Ectodermal cell (in vitro differentiated cells): ENCODE measurements at regions not wholly inside any gene's neighbourhood (a gene's known extent, or its start where the extent isn't known, plus 50 kb on each side); places are given as distances from the start of the nearest gene placed in this dataset.

Experiments
- H3K27ac ChIP-seq: 2 replicates; pipeline ENCODE4 v1.7.0; 2013; ENCODE audit warnings: mild to moderate bottlenecking, low read depth, low read length; ENCODE audit not compliant: insufficient read depth, poor library complexity, severe bottlenecking
- H3K27me3 ChIP-seq: 2 replicates; pipeline ENCODE4 v1.7.0; 2013; ENCODE audit warnings: mild to moderate bottlenecking, low read length; ENCODE audit not compliant: insufficient read depth, control insufficient read depth, poor library complexity, severe bottlenecking
- H3K36me3 ChIP-seq: one replicate; pipeline ENCODE4 v1.7.0; 2013; ENCODE audit warnings: low read length; ENCODE audit not compliant: control insufficient read depth, insufficient read depth
- H3K4me1 ChIP-seq: one replicate; pipeline ENCODE4 v1.7.0; 2013; ENCODE audit warnings: low read length; ENCODE audit not compliant: control insufficient read depth, insufficient read depth
- H3K4me3 ChIP-seq: 2 replicates; pipeline ENCODE4 v1.7.0; 2013; ENCODE audit warnings: low read depth, low read length, control low read depth; ENCODE audit not compliant: insufficient read depth
- H3K9me3 ChIP-seq: 2 replicates; pipeline ENCODE4 v1.7.0; 2013; ENCODE audit warnings: mild to moderate bottlenecking, low read length, moderate library complexity; ENCODE audit not compliant: control insufficient read depth
- WGBS, 2 experiments: methylation state at CpG; one replicate each; pipeline ENCODE4 v1.1.7; 2013; ENCODE audit warnings: missing lambda C conversion rate in 2 of 2; 5-methylcytosine and 5-hydroxymethylcytosine counted together

- Histone ChIP-seq H3K9me3 (no peaks in the 10 kb centered on the region), H3K27ac (no peak overlapping the region), H3K4me1 (no peaks in the 10 kb centered on the region), H3K36me3 (no peaks in the 10 kb centered on the region), H3K4me3 (no peak overlapping the region), H3K27me3 (no peaks in the 10 kb centered on the region)
- 100% methylated on average over 1 of the region's 2 CpGs for WGBS, 2 experiments
These were observed 379.3 kb upstream of the SYT4 start for GRCh38 chr18:43656547-43656946.

- Histone ChIP-seq H3K27ac (no peak overlapping the region), H3K36me3 (no peaks in the 10 kb centered on the region)
- 42 to 67% methylated on average over 2 of the region's 2 CpGs for WGBS, 2 experiments
These were observed 384.3 kb upstream of the SYT4 start for GRCh38 chr18:43661570-43661969.

GRCh38 chr18:43662657-43663056 is 385.4 kb upstream of the SYT4 start:
- Histone ChIP-seq H3K4me1 (no peaks in the 10 kb centered on the region), H3K9me3 (no peaks in the 10 kb centered on the region), H3K27ac (no peak overlapping the region), H3K36me3 (no peaks in the 10 kb centered on the region), H3K4me3 (no peak overlapping the region), H3K27me3 (no peaks in the 10 kb centered on the region)
- WGBS, 2 experiments, result 95 to 100% methylated on average over 2 to 4 of the region's 4 CpGs

More at GRCh38 chr18:43661570-43661969, 384.3 kb upstream of the SYT4 start:
- H3K9me3 ChIP-seq, result no peaks in the 10 kb centered on the region
- H3K4me3 ChIP-seq, result no peak overlapping the region
- H3K4me1 ChIP-seq, result no peaks in the 10 kb centered on the region
- no peaks in the 10 kb centered on the region for H3K27me3 ChIP-seq

- 89% methylated on average over 1 of the region's 1 CpG; no CpG with 5 or more reads in 1 of the 2 experiments for WGBS, 2 experiments
- H3K27ac ChIP-seq, result no peak overlapping the region
- H3K4me1 ChIP-seq, result no peaks in the 10 kb centered on the region
- no peaks in the 10 kb centered on the region for H3K27me3 ChIP-seq
- H3K9me3 ChIP-seq, result no peaks in the 10 kb centered on the region
- no peak overlapping the region for H3K4me3 ChIP-seq
- no peaks in the 10 kb centered on the region for H3K36me3 ChIP-seq
These were observed 385.9 kb upstream of the SYT4 start for GRCh38 chr18:43663159-43663558.

GRCh38 chr18:43664487-43665008 is 387.3 kb upstream of the SYT4 start:
- no peaks in the 10 kb centered on the region for H3K4me1 ChIP-seq
- WGBS, 2 experiments, result 64% methylated on average over 3 of the region's 3 CpGs
- no peak overlapping the region for H3K4me3 ChIP-seq
- no peaks in the 10 kb centered on the region for H3K27me3 ChIP-seq
- H3K36me3 ChIP-seq, result no peaks in the 10 kb centered on the region
- no peak overlapping the region for H3K27ac ChIP-seq
- H3K9me3 ChIP-seq, result no peaks in the 10 kb centered on the region

- Histone ChIP-seq H3K4me3 (no peak overlapping the region), H3K27me3 (no peaks in the 10 kb centered on the region), H3K36me3 (no peaks in the 10 kb centered on the region), H3K4me1 (no peaks in the 10 kb centered on the region), H3K9me3 (no peaks in the 10 kb centered on the region), H3K27ac (no peak overlapping the region)
- 55 to 83% methylated on average over 1 to 3 of the region's 3 CpGs for WGBS, 2 experiments
These were observed 388.0 kb upstream of the SYT4 start for GRCh38 chr18:43665105-43665788.

GRCh38 chr18:43668866-43669265 is 391.6 kb upstream of the SYT4 start:
- Histone ChIP-seq H3K36me3 (no peaks in the 10 kb centered on the region), H3K9me3 (no peaks in the 10 kb centered on the region), H3K4me3 (no peak overlapping the region), H3K27me3 (no peaks in the 10 kb centered on the region), H3K4me1 (no peaks in the 10 kb centered on the region), H3K27ac (no peak overlapping the region)
- 93 to 98% methylated on average over 4 of the region's 4 CpGs for WGBS, 2 experiments

- no peaks in the 10 kb centered on the region for H3K27me3 ChIP-seq
- 79 to 94% methylated on average over 1 of the region's 1 CpG for WGBS, 2 experiments
- no peak overlapping the region for H3K4me3 ChIP-seq
- no peaks in the 10 kb centered on the region for H3K4me1 ChIP-seq
- no peak overlapping the region for H3K27ac ChIP-seq
- H3K36me3 ChIP-seq, result no peaks in the 10 kb centered on the region
- no peaks in the 10 kb centered on the region for H3K9me3 ChIP-seq
These were observed 394.1 kb upstream of the SYT4 start for GRCh38 chr18:43671431-43671830.

GRCh38 chr18:43680096-43680495 is 402.8 kb upstream of the SYT4 start:
- Histone ChIP-seq H3K36me3 (no peaks in the 10 kb centered on the region), H3K4me1 (no peaks in the 10 kb centered on the region), H3K27ac (no peak overlapping the region), H3K27me3 (no peaks in the 10 kb centered on the region), H3K9me3 (no peaks in the 10 kb centered on the region), H3K4me3 (no peak overlapping the region)
- whole genome bisulfite sequencing, 2 experiments, result 98% methylated on average over 2 of the region's 2 CpGs

- 84 to 88% methylated on average over 5 of the region's 5 CpGs for WGBS, 2 experiments
- H3K4me1 ChIP-seq, result no peaks in the 10 kb centered on the region
- no peaks in the 10 kb centered on the region for H3K27me3 ChIP-seq
- H3K27ac ChIP-seq, result no peak overlapping the region
- no peaks in the 10 kb centered on the region for H3K36me3 ChIP-seq
- H3K4me3 ChIP-seq, result no peak overlapping the region
- no peaks in the 10 kb centered on the region for H3K9me3 ChIP-seq
These were observed 404.4 kb upstream of the SYT4 start for GRCh38 chr18:43681661-43682060.
